Breast epithelium (tissue), 3 donors: ENCODE measurements at regions not wholly inside any gene's neighbourhood (a gene's known extent, or its start where the extent isn't known, plus 50 kb on each side); places are given as distances from the start of the nearest gene placed in this dataset.

Experiments used
- CTCF ChIP-seq, 3 donors: fragments of 450-650 bp; IDR thresholded peaks; one replicate each; pipeline ENCODE4 v1.5.1; 2016 to 2017; ENCODE audit warnings: antibody characterized with exemption in 3 of 3, mild to moderate bottlenecking in 3 of 3, moderate library complexity in 3 of 3
- POLR2A ChIP-seq: fragments of 450-650 bp; IDR thresholded peaks from one replicate; pipeline ENCODE4 v1.6.1; 2016; ENCODE audit warnings: antibody characterized with exemption, mild to moderate bottlenecking, moderate library complexity

GRCh38 chr4:144371485-144371884 is 231.0 kb upstream of the GYPA start:
- TF ChIP-seq CTCF (IDR thresholded peaks at IDR 0.05) (no peak), POLR2A (no peak)
